ENCODE measurements at regions not wholly inside any gene's neighbourhood (a gene's known extent, or its start where the extent isn't known, plus 50 kb on each side); places are given as distances from the start of the nearest gene placed in this dataset.
"Not testable (repeated sequence)": the region's sequence is repeated elsewhere in the genome, so short reads cannot be mapped to it uniquely, and the experiment has no call there.

DNA sequence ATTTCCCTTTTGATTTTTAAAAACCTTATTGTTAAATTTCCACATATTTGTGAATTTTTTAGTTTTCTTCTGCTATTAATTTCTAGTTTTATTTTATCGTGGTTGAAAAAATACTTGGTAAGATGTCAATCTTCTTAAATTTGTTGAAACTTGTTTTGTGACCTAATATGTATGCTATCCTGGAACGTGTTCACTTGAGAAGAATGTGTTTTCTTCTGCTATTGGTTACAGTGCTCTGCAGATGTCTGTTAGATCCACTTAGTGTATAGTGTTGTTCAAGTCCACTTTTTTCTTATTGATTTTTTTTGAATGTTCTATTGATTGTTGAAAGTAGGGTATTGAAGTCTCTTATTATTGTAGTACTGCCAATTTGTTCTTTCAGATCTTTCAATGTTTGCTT, 116.5 kb upstream of the NETO1 start:
- DNase-seq (ENCODE audit: low read depth in 4 of 4, low spot score in 3 of 4): no peak

DNA sequence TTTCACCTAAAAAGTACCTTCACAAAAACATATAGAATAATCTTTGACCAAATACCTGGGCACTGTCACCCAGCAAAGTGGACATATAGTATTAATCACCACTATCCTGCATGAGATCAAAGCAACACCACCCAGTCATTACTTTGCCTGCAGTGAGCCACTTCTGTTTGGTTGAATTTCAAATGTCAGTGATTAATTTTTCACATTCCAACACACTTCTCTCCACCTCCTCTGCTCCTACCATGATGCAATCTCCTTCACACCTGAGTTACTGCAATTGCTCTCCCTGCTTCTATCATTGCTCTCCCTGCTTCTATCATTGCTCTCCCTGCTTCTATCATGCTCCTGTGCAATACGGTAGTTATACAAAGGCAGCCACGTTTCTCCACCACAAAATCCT, 106.1 kb upstream of the NETO1 start:
- no peak for DNase-seq (ENCODE audit: low read depth in 4 of 4, low spot score in 3 of 4)

DNA sequence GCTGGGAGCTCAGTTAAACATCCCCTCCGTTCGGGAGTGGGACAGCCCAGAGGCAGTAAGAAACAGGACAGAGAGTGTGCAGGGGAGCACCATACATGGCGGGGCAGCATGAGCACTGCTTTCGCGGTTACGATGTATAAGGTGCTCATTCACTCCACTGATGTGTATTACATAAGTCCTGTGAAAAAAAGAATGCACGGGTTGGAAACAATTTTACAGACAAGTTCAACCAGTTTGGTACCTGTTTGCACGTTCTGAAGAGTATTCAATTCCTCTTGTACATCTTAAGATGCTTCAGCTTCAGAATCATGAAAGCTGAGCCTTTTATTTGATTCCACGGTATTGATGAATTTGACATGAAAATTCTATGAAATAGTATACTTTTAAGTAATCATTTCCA, 97.8 kb upstream of the NETO1 start:
- no peak for DNase-seq (ENCODE audit: low read depth in 4 of 4, low spot score in 3 of 4)

DNA sequence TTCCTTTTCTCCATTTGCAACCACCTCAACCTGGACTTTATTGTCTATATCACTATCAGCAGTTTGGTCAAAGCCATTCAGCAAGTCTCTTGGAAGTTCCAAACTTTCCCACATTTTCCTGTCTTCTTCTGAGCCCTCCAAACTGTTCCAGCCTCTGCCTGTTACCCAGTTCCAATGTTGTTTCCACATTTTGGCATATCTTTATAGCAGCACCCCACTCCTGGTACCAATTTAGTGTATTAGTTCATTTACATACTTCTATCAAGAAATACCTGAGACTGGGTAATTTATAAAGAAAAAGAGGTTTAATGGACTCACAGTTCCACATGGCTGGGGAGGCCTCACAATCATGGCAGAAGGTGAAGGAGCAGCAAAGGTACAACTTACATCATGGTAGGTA, 90.4 kb upstream of the NETO1 start:
- not testable (repeated sequence) for DNase-seq (ENCODE audit: low read depth in 4 of 4, low spot score in 3 of 4)

DNA sequence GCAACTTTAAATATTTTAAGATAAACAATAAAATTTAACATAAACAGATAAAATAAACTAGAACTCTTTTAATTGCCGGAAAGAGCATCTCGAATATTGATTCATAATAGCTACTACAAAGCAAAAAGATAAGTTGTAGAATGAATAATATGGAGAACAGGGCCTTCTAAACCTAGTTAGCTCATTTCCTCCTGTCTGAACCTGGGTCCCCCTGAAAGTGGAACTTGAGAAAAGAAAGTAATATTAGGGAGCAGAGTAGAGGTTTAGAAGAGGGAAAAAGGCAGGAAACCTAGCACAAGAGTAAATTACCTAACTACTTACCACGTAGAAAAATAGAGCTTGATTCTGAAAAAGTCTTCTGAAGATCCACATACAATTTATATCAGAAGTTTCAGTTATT, 80.7 kb upstream of the NETO1 start:
- DNase-seq (ENCODE audit: low read depth in 4 of 4, low spot score in 3 of 4): no peak

DNA sequence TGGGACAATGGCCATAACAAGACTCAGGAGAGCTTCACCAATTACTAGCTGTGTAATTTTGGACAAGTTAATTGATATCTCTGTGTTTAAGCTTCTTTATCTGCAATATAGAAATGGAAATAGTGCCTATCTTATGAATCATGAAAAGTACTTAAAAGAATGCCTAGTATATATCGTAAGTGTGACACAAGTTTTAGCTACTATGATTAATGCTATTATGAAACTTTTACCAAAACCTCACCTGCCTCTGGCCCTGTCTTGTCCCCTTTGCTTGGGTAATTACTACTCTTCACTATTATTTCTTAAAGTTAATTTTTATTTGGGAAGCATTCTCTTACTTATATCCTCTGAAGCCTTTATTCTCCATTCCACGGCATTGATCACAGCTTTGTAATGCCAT, 75.0 kb upstream of the NETO1 start:
- no peak for DNase-seq (ENCODE audit: low read depth in 4 of 4, low spot score in 3 of 4)

DNA sequence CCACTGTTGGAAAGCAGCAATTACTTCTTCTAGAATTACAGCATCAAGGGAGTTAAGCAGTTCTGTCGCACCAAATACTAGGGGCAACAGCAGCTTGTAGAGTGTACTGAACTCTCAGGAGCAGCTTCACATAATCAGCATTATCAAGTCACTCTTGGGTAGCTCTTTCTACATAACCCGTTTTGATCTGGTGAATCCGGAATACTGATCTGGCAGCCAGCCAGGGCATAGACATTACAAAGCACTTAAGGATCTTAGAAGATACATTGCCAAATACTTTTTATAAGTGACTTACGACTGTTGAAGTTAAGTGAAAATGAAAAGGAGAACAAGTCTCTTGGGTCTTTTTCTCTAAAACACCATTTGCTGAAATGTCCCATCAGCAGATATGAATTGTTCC, 73.2 kb upstream of the NETO1 start:
- DNase-seq (ENCODE audit: low read depth in 4 of 4, low spot score in 3 of 4): no peak

DNA sequence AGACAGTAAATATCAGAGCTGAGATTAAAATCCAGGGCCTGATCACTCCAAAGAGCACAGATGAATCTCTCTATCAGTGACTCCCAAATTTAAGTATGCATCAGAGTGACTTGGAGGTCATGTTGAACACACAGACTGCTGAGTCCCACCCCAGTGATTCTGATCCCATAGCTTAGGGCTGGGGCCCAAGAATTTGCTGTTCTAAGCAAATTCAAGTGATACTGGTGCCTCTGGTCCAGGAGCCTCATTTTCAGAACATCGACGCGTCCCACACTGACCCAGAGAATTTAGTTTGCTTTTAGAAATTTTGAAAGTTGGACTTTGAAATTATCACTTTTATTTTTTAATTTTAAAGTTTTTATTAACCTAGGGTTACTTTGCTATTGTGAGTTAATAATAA, 72.7 kb upstream of the NETO1 start:
- no peak for DNase-seq (ENCODE audit: low read depth in 4 of 4, low spot score in 3 of 4)

DNA sequence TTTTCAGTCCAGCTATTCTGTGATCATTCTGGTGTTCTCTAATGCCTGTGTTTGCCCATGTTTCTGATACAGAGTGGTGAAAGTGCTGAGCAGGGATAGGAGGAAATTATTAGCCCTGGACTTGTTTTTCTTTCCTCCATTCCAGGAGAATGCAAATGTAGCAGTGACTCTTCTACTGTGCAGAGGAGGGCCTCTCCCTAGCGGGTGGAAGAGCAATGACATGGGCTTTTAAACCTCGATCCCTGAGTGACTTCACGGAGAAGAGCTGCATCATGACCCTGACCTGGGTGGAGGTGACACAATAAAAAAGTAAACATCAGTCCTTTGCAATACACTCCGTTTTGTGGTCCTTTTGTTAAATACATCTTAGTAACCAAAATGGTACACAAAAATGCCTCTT, 68.0 kb upstream of the NETO1 start:
- no peak for DNase-seq (ENCODE audit: low read depth in 4 of 4, low spot score in 3 of 4)

DNA sequence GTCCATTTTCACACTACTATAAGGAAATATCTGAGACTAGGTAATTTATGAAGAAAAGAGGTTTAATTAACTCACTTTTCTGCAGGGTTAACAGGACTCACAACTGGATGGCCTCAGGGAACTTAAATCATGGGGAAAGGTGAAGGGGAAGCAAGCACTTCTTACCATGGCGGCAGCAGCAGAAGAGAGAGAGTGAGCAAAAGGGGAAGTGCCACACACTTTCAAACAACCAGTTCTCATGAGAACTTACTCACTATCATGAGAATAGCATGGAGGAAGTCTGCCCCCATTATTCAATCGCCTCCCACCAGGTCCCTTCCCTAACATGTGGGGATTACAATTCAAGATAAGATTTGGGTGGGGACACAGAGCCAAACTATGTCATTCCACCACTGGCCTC, 55.1 kb upstream of the NETO1 start:
- DNase-seq (ENCODE audit: low read depth in 4 of 4, low spot score in 3 of 4): no peak

All from right renal pelvis (tissue), 4 donors.